ENCODE measurements at regions not wholly inside any gene's neighbourhood (a gene's known extent, or its start where the extent isn't known, plus 50 kb on each side); places are given as distances from the start of the nearest gene placed in this dataset.
A peak's percentile ranks its signal among the peaks of the same experiment; 100 is the strongest.

GRCh38 chr13:104785952-104786351, 1719.7 kb upstream of the SLC10A2 start:
- TF ChIP-seq, protein P1, sequence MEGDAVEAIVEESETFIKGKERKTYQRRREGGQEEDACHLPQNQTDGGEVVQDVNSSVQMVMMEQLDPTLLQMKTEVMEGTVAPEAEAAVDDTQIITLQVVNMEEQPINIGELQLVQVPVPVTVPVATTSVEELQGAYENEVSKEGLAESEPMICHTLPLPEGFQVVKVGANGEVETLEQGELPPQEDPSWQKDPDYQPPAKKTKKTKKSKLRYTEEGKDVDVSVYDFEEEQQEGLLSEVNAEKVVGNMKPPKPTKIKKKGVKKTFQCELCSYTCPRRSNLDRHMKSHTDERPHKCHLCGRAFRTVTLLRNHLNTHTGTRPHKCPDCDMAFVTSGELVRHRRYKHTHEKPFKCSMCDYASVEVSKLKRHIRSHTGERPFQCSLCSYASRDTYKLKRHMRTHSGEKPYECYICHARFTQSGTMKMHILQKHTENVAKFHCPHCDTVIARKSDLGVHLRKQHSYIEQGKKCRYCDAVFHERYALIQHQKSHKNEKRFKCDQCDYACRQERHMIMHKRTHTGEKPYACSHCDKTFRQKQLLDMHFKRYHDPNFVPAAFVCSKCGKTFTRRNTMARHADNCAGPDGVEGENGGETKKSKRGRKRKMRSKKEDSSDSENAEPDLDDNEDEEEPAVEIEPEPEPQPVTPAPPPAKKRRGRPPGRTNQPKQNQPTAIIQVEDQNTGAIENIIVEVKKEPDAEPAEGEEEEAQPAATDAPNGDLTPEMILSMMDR (IDR thresholded peaks at IDR 0.05; ENCODE audit: low read depth, low read length): no peak
- H3K36me3 ChIP-seq: no peaks in the 10 kb centered on the region

DNA sequence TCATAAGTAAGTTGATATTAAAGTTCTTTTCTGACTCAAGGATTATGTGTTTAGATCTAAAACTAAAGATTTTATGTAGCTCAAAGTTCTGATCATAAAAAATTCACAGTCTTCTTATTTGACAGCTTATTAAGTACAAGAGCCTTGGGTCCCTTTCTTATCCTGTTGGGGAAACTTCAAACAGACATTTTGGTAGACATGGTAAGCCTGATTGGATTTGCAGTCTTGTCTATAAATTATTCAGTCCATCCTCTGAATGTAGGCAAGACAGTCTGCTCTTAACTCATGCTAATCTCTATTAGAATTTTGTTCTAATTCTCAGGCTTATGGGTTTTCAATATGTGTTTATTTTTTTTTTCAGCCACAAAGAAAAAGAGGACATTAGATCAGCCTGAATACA, 1718.7 kb upstream of the SLC10A2 start:
- no peaks in the 10 kb centered on the region for H3K27me3 ChIP-seq (ENCODE audit: insufficient read depth, low read depth, severe bottlenecking)
- H3K36me3 ChIP-seq: no peaks in the 10 kb centered on the region
- DNase-seq: no peak
- H3K9me3 ChIP-seq (ENCODE audit: severe bottlenecking): no peaks in the 10 kb centered on the region
- TF ChIP-seq, protein P1 (IDR thresholded peaks at IDR 0.05; ENCODE audit: low read depth, low read length): no peak
- H3K27ac ChIP-seq: no peak overlapping the region
- no peak overlapping the region for H3K4me3 ChIP-seq (ENCODE audit: low read depth, low read length)

More at GRCh38 chr13:104785952-104786351, 1719.7 kb upstream of the SLC10A2 start:
- H3K27me3 ChIP-seq (ENCODE audit: insufficient read depth, low read depth, severe bottlenecking): no peaks in the 10 kb centered on the region
- H3K4me3 ChIP-seq (ENCODE audit: low read depth, low read length): no peak overlapping the region
- no peaks in the 10 kb centered on the region for H3K9me3 ChIP-seq (ENCODE audit: severe bottlenecking)
- DNase-seq: peak; percentile 38
- H3K27ac ChIP-seq: peak overlapping the region; percentile 5; the same call in 1 of the 2 replicates

GRCh38 chr13:104782741-104783140, 1716.5 kb upstream of the SLC10A2 start:
- no peak overlapping the region for H3K4me3 ChIP-seq (ENCODE audit: low read depth, low read length)
- no peak for DNase-seq
- no peaks in the 10 kb centered on the region for H3K9me3 ChIP-seq (ENCODE audit: severe bottlenecking)
- TF ChIP-seq, protein P1 (IDR thresholded peaks at IDR 0.05; ENCODE audit: low read depth, low read length): no peak
- H3K36me3 ChIP-seq: no peaks in the 10 kb centered on the region
- H3K27ac ChIP-seq: no peak overlapping the region
- H3K27me3 ChIP-seq (ENCODE audit: insufficient read depth, low read depth, severe bottlenecking): no peaks in the 10 kb centered on the region

- DNase-seq: no peak
- Histone ChIP-seq H3K36me3 (no peaks in the 10 kb centered on the region), H3K27ac (no peak overlapping the region)
Observed at GRCh38 chr13:104779311-104779993, 1713.2 kb upstream of the SLC10A2 start.

GRCh38 chr13:104773775-104774174, 1707.6 kb upstream of the SLC10A2 start:
- Histone ChIP-seq H3K27ac (no peak overlapping the region), H3K27me3 (ENCODE audit: insufficient read depth, low read depth, severe bottlenecking) (no peaks in the 10 kb centered on the region), H3K4me3 (ENCODE audit: low read depth, low read length) (no peak overlapping the region), H3K36me3 (no peaks in the 10 kb centered on the region), H3K9me3 (ENCODE audit: severe bottlenecking) (no peaks in the 10 kb centered on the region)
- no peak for DNase-seq
- TF ChIP-seq, protein P1 (IDR thresholded peaks at IDR 0.05; ENCODE audit: low read depth, low read length): peak; percentile 76

More at GRCh38 chr13:104779311-104779993, 1713.2 kb upstream of the SLC10A2 start:
- no peaks in the 10 kb centered on the region for H3K9me3 ChIP-seq (ENCODE audit: severe bottlenecking)
- H3K4me3 ChIP-seq (ENCODE audit: low read depth, low read length): no peak overlapping the region
- no peaks in the 10 kb centered on the region for H3K27me3 ChIP-seq (ENCODE audit: insufficient read depth, low read depth, severe bottlenecking)
- TF ChIP-seq, protein P1 (IDR thresholded peaks at IDR 0.05; ENCODE audit: low read depth, low read length): no peak

GRCh38 chr13:104769545-104769944, 1703.3 kb upstream of the SLC10A2 start:
- TF ChIP-seq, protein P1 (IDR thresholded peaks at IDR 0.05; ENCODE audit: low read depth, low read length): no peak
- Histone ChIP-seq H3K27me3 (ENCODE audit: insufficient read depth, low read depth, severe bottlenecking) (no peaks in the 10 kb centered on the region), H3K4me3 (ENCODE audit: low read depth, low read length) (no peak overlapping the region), H3K27ac (no peak overlapping the region), H3K9me3 (ENCODE audit: severe bottlenecking) (no peaks in the 10 kb centered on the region), H3K36me3 (no peaks in the 10 kb centered on the region)
- DNase-seq: no peak
